Heart left ventricle (tissue), 13 donors: ENCODE measurements at regions not wholly inside any gene's neighbourhood (a gene's known extent, or its start where the extent isn't known, plus 50 kb on each side); places are given as distances from the start of the nearest gene placed in this dataset.

ENCODE experiments used
- CTCF ChIP-seq, 12 donors: fragments of 200-600 bp; sonication (generic) in 4 of 12; IDR thresholded peaks; one replicate each; pipeline versions ENCODE4 v1.5.0 to v1.8.0; 2018 to 2022; ENCODE audit warnings: antibody characterized with exemption in 12 of 12, mild to moderate bottlenecking in 5 of 12
- POLR2A ChIP-seq, 2 donors: fragments of 450-650 bp; IDR thresholded peaks; one replicate each; pipeline ENCODE4 v1.6.1; 2017; ENCODE audit warnings: antibody characterized with exemption in 2 of 2, mild to moderate bottlenecking in 2 of 2, moderate library complexity in 2 of 2
- donor health status: ischemic (EF 13 %, LVEDD 7.1; RV severe dilation, severe dysfunction).
- donor health status: DM: no; HTN: yes; CAD: no.
- donor health status: DM: no; HTN: no; CAD: no.
- donor health status: ischemic (EF 25% LVEDD 6.9; RV normal size, moderate dysfunction).
- donor health status: ischemic (EF 25% LVEDD 5.7; RV mildly dilated, moderate dysfunction).
- donor health status: ischemic (EF 35%, LVEDD 5.7; RV mildly dilated, moderate dysfunction).
- donor health status: nonischemic (EF 11% LVEDD 7.7; RV severe dilation, severe dysfunction).
- donor health status: DM: yes; HTN: yes; CAD: no.
- donor health status: PGD.
- donor health status: ischemic (EF 29% LVEDD 5.4; RV normal size, mild dysfunction).
- donor health status: nonischemic (EF 23%, LVEDD 6.1; RV moderate dilation, normal function).

GRCh38 chr1:177687544-177687943 lies 282.3 kb downstream of the SEC16B start:
- TF ChIP-seq POLR2A (IDR thresholded peaks at IDR 0.05): no peak
- no peak for TF ChIP-seq CTCF (IDR thresholded peaks at IDR 0.05)
